NCI-H2196 treated with DMSO at 0.1 percent for 48 hours (cell line): ENCODE measurements at regions not wholly inside any gene's neighbourhood (a gene's known extent, or its start where the extent isn't known, plus 50 kb on each side); places are given as distances from the start of the nearest gene placed in this dataset.

Experiments
- DNase-seq: peaks from one replicate; lab custom pipeline; 2025; ENCODE audit not compliant: unreplicated experiment; lab: John Stamatoyannopoulos, UW

GRCh38 chr2:20523073-20523798 lies 76.4 kb downstream of the RHOB start:
- no peak for DNase-seq

GRCh38 chr2:20523799-20524187 lies 76.9 kb downstream of the RHOB start:
- DNase-seq: no peak

- no peak for DNase-seq
Measured at GRCh38 chr2:20524412-20525040, 77.7 kb downstream of the RHOB start.

- no peak for DNase-seq
Measured at GRCh38 chr2:20525041-20526035, 78.5 kb downstream of the RHOB start.

- no peak for DNase-seq
Measured at GRCh38 chr2:20526160-20526559, 79.3 kb downstream of the RHOB start.

GRCh38 chr2:20526708-20527107 lies 79.8 kb downstream of the RHOB start:
- no peak for DNase-seq

GRCh38 chr2:20528713-20529112 lies 81.8 kb downstream of the RHOB start:
- DNase-seq: no peak

- no peak for DNase-seq
Measured at GRCh38 chr2:20530520-20530919, 83.6 kb downstream of the RHOB start.

- DNase-seq: no peak
Measured at GRCh38 chr2:20531633-20532262, 84.9 kb downstream of the RHOB start.

- DNase-seq: no peak
Measured at GRCh38 chr2:20532634-20533437, 86.0 kb downstream of the RHOB start.

GRCh38 chr2:20533993-20534622 lies 87.2 kb downstream of the RHOB start:
- no peak for DNase-seq

- DNase-seq: no peak
Measured at GRCh38 chr2:20534913-20535801, 88.3 kb downstream of the RHOB start.

- no peak for DNase-seq
Measured at GRCh38 chr2:20536619-20537422, 89.9 kb downstream of the RHOB start.

- no peak for DNase-seq
Measured at GRCh38 chr2:20537423-20538307, 90.8 kb downstream of the RHOB start.

- DNase-seq: no peak
Measured at GRCh38 chr2:20538308-20539132, 91.6 kb downstream of the RHOB start.

GRCh38 chr2:20539133-20539719 lies 92.4 kb downstream of the RHOB start:
- DNase-seq: no peak
